Gastrocnemius medialis (tissue), 4 donors: ENCODE measurements at regions not wholly inside any gene's neighbourhood (a gene's known extent, or its start where the extent isn't known, plus 50 kb on each side); places are given as distances from the start of the nearest gene placed in this dataset.

Experiments
- POLR2A ChIP-seq, 2 donors: fragments of 450-650 bp; IDR thresholded peaks; one replicate each; pipeline ENCODE4 v1.6.1; 2017; ENCODE audit warnings: antibody characterized with exemption in 2 of 2, mild to moderate bottlenecking in 2 of 2, moderate library complexity in 2 of 2
- TF ChIP-seq, protein P1 (sequence below), 5 experiments: fragments of 450-650 bp in 3 of 5; fragments of 200-600 bp in 2 of 5; sonication (generic) in 2 of 5; IDR thresholded peaks in 4 of 5; conservative IDR thresholded peaks in 1 of 5; 1 replicate in 4 of 5; 2 replicates in 1 of 5; pipeline ENCODE4 v1.5.1; 2016 to 2019; ENCODE audit warnings: antibody characterized with exemption in 5 of 5, mild to moderate bottlenecking in 3 of 5, moderate library complexity in 3 of 5

DNA sequence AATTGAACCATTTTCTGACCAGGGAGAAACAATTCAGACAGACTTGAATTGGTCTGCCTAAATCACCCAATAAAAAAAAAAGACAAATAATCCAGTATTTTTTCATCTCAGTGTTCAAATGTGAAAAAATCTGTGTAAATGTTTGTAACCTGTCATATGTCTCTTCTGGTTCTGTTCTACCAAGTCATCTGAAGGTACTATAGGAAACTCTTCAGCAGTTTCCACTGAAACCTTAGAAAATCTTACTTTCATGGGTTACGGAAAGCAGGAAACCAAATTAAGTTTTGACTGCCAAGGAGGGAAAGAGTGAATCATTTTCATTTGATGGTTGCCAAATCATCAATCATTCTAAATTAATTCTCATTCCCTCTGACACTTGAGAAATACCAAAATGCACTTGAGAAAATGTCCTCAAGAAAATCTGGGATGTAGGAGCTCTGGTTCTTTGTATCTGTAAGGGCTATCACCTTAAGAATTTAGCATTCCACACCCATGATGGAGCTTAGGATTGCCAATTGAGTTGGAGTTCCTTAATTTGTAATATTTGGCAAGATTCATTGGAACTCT is 278.2 kb upstream of the KCNH8 start:
- TF ChIP-seq, protein P1, sequence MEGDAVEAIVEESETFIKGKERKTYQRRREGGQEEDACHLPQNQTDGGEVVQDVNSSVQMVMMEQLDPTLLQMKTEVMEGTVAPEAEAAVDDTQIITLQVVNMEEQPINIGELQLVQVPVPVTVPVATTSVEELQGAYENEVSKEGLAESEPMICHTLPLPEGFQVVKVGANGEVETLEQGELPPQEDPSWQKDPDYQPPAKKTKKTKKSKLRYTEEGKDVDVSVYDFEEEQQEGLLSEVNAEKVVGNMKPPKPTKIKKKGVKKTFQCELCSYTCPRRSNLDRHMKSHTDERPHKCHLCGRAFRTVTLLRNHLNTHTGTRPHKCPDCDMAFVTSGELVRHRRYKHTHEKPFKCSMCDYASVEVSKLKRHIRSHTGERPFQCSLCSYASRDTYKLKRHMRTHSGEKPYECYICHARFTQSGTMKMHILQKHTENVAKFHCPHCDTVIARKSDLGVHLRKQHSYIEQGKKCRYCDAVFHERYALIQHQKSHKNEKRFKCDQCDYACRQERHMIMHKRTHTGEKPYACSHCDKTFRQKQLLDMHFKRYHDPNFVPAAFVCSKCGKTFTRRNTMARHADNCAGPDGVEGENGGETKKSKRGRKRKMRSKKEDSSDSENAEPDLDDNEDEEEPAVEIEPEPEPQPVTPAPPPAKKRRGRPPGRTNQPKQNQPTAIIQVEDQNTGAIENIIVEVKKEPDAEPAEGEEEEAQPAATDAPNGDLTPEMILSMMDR (IDR thresholded peaks at IDR 0.05 in 4 of 5, conservative IDR thresholded peaks at IDR 0.05 in 1 of 5) = no peak
- TF ChIP-seq POLR2A (IDR thresholded peaks at IDR 0.05) = no peak
